Kidney capillary endothelial cell (primary cell): ENCODE measurements at regions not wholly inside any gene's neighbourhood (a gene's known extent, or its start where the extent isn't known, plus 50 kb on each side); places are given as distances from the start of the nearest gene placed in this dataset.
"Not testable (repeated sequence)": the region's sequence is repeated elsewhere in the genome, so short reads cannot be mapped to it uniquely, and the experiment has no call there.

ENCODE experiments used
- DNase-seq: peaks from one replicate; pipeline ENCODE4 v3.0.0-alpha.2; 2018; ENCODE audit warnings: low spot score

- DNase-seq = no peak
These were observed 77.2 kb upstream of the TRPM1 start for GRCh38 chr15:31178705-31179104.

GRCh38 chr15:31179693-31180092 lies 78.2 kb upstream of the TRPM1 start:
- no peak for DNase-seq

GRCh38 chr15:31193291-31193690 lies 91.8 kb upstream of the TRPM1 start:
- DNase-seq = no peak

GRCh38 chr15:31195871-31196270 lies 94.3 kb upstream of the TRPM1 start:
- no peak for DNase-seq

- DNase-seq = peak; percentile 36
These were observed 96.2 kb upstream of the TRPM1 start for GRCh38 chr15:31197497-31198414.

GRCh38 chr15:31200735-31201151 lies 99.2 kb upstream of the TRPM1 start:
- peak; percentile 40 for DNase-seq

GRCh38 chr15:31202953-31203352 lies 101.4 kb upstream of the TRPM1 start:
- no peak for DNase-seq

GRCh38 chr15:31203999-31204398 lies 102.5 kb upstream of the TRPM1 start:
- DNase-seq = no peak

GRCh38 chr15:31206386-31207181 lies 105.1 kb upstream of the TRPM1 start:
- no peak for DNase-seq

- no peak for DNase-seq
These were observed 105.7 kb upstream of the TRPM1 start for GRCh38 chr15:31207246-31207645.

GRCh38 chr15:31207861-31208260 lies 106.3 kb upstream of the TRPM1 start:
- DNase-seq = not testable (repeated sequence)

GRCh38 chr15:31208817-31209216 lies 107.3 kb upstream of the TRPM1 start:
- DNase-seq = no peak

- DNase-seq = no peak
These were observed 109.8 kb upstream of the TRPM1 start for GRCh38 chr15:31211353-31211752.

GRCh38 chr15:31212326-31213080 lies 111.0 kb upstream of the TRPM1 start:
- no peak for DNase-seq

GRCh38 chr15:31214158-31214863 lies 112.3 kb upstream of the KLF13 start:
- DNase-seq = no peak

- DNase-seq = no peak
These were observed 111.7 kb upstream of the KLF13 start for GRCh38 chr15:31214864-31215489.

- peak; percentile 65 for DNase-seq
These were observed 111.0 kb upstream of the KLF13 start for GRCh38 chr15:31215490-31216214.

- peak; percentile 47 for DNase-seq
These were observed 110.3 kb upstream of the KLF13 start for GRCh38 chr15:31216215-31216911.

GRCh38 chr15:31217067-31217466 lies 109.6 kb upstream of the KLF13 start:
- DNase-seq = no peak
